G401 (cell line): ENCODE measurements at regions not wholly inside any gene's neighbourhood (a gene's known extent, or its start where the extent isn't known, plus 50 kb on each side); places are given as distances from the start of the nearest gene placed in this dataset.
"Not testable (repeated sequence)": the region's sequence is repeated elsewhere in the genome, so short reads cannot be mapped to it uniquely, and the experiment has no call there.

Experiments
- DNase-seq: peaks from one replicate; pipeline ENCODE4 v3.0.0-alpha.2; 2015; ENCODE audit warnings: low spot score
- in situ Hi-C: cut with HindIII; loops from 2 replicates; pipeline ENCODE4 v1.10.0; 2016; ENCODE audit warnings: low sequenced_read_pairs, mixed read lengths

DNA sequence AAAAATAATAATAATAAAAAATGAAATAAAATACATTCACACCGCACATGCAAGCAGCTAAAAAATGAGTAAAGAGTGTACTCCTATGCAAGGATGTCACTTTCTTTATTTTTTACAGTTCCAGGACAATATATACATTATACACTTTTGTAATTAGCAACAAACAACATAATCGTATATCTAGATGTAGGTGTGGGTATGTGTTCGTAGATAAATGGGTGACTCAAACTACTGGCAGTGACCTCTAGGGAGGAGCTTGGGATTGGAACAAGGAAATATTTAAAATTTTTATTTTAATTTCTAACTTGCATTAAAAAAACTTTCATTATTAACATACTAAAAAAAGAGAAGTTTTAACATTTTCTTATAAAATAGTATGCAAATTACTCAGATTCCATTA is 86.1 kb upstream of the MYLIP start:
- no peak for DNase-seq
- in situ Hi-C loops, result no loop called here

- in situ Hi-C loops, result no loop called here
Measured at GRCh38 chr6:16041327-16041726, 87.6 kb upstream of the MYLIP start.

DNA sequence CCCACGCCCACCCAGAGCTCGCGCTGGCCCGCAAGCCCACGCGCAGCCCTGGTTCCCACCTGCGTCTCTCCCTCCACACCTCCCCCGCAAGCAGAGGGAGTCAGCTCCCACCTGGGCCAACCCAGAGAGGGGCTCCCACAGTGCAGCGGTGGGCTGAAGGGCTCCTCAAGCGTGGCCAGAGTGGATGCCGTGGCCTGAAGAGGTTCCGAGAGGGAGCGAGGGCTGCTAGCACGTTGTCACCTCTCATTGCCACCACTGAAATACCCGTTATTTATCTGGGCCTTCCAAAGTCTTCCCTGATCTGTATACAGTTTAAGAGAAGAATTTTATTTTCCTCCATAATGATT is 88.3 kb upstream of the MYLIP start:
- no peak for DNase-seq
- in situ Hi-C loops, result no loop called here

More at GRCh38 chr6:16041327-16041726, 87.6 kb upstream of the MYLIP start:
- DNase-seq, result no peak

DNA sequence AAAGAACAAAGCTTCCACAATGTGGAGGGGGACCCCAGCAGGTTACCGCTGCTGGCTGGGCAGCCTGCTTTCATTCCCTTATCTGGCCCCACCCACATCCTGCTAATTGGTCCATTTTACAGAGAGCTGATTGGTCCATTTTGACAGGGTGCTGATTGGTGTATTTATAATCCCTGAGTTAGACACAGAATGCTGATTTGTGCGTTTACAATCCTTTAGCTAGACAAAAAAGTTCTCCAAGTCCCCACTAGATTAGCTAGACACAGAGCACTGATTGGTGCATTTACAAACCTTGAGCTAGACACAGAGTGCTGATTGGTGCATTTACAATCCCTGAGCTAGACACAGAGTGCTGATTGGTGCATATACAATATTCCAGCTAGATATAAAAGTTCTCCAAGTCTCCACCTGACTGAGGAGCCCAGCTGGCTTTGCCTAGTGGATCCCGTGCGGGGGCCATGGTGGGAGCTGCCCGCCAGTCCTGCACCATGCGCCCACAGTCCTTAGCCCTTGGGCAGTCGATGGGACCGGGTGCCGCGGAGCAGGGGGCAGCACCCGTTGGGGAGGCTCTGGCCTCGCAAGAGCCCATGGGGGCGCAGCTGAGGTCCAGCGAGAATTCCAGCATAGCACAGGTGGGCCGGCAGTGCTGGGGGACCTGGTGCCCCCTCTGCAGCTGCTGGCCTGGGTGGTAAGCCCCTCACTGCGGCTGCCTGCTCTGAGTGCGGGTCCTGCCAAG is 88.8 kb upstream of the MYLIP start:
- DNase-seq, in situ Hi-C loops: not testable (repeated sequence)

DNA sequence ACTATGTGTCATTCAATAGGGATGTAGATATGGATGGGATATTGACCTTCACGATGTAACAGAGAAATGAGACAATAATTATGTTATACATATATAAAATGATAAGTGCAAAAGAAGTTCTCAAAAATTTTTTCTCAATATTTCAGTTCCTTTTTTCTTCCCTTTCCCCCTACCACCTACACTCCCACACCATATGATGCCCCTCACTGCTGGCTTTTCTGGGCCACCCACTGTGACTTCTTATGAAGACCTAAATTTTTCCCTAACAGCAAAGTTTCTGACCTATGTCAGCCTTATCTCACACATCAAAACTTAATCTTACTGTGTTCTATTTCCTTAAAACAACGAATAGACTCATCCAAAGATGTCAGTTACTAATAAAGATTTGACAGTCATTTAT is 89.9 kb upstream of the MYLIP start:
- DNase-seq, result no peak
- in situ Hi-C loops, result no loop called here

GRCh38 chr6:16035488-16036080 is 93.3 kb upstream of the MYLIP start:
- in situ Hi-C loops, result no loop called here

GRCh38 chr6:16033214-16033613 is 95.7 kb upstream of the MYLIP start:
- in situ Hi-C loops, result no loop called here
- DNase-seq, result no peak

More at GRCh38 chr6:16035488-16036080, 93.3 kb upstream of the MYLIP start:
- no peak for DNase-seq

DNA sequence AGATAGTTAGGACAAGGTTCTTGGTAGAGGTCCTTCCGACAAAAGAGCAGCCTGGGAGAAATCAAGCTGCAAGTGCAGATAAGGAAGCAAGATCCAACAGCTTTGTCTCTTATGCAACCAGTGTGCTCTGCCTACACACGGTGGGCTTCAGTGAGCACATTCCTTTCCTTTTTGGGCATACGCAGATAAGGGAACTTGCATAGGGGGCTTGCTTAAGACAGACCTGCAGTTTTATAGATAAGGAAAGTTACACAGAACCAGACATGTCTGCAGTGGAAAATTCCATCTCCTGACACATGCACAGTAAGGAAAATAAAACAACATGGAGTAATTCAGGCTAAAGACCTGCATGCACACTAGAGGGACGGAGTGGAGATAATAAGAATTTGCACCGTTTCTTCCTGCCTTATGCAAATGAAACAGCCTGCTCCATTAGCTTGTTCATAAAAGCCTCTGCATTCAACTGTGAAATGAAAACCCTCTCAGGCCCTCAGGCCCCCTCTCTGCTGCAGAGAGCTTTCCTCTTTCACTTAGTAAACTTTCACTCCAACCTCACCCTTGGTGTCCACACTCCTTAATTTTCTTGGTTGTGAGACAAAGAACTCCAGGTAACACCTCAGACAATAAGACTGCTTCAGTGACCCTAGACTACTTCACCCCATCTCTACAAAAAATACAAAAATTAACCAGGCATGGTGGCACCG is 97.5 kb upstream of the MYLIP start:
- no peak for DNase-seq
- in situ Hi-C loops, result no loop called here

GRCh38 chr6:16028966-16029365 is 99.9 kb upstream of the MYLIP start:
- no peak for DNase-seq
- in situ Hi-C loops, result no loop called here

- in situ Hi-C loops, result no loop called here
- DNase-seq, result no peak
Measured at GRCh38 chr6:16020259-16020658, 108.6 kb upstream of the MYLIP start.

GRCh38 chr6:16019462-16019861 is 109.4 kb upstream of the MYLIP start:
- in situ Hi-C loops, result no loop called here

GRCh38 chr6:16018626-16019025 is 110.3 kb upstream of the MYLIP start:
- no peak for DNase-seq
- in situ Hi-C loops, result no loop called here

More at GRCh38 chr6:16019462-16019861, 109.4 kb upstream of the MYLIP start:
- DNase-seq, result no peak

DNA sequence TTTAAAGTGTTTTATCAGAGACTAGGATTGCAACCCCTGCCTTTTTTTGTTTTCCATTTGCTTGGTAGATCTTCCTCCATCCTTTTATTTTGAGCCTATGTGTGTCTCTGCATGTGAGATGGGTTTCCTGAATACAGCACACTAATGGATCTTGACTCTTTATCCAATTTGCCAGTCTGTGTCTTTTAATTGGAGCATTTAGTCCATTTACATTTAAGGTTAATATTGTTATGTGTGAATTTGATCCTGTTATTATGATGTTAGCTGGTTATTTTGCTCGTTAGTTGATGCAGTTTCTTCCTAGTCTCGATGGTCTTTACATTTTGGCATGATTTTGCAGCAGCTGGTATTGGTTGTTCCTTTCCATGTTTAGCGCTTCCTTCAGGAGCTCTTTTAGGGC is 114.6 kb upstream of the MYLIP start:
- DNase-seq, in situ Hi-C loops: not testable (repeated sequence)

DNA sequence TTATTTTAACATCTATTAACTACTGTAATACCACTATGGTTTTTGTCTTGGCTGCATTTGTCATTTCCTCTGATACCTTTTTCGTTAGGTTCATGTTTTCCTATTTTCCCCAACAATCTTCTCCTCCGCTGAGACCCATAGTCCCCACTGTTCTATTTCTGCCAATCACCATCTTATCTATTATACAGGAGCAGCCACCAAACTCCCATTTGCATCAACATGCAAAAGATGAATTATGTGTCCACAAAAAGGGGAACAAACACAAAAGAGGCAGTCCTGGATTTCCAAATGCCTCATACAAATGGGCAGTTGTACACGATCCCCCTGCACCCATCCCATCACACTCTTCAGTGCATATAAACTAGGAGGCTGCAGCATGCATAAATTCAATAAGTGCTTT is 121.7 kb upstream of the MYLIP start:
- no peak for DNase-seq
- in situ Hi-C loops, result no loop called here

GRCh38 chr6:16006681-16007080 is 122.2 kb upstream of the MYLIP start:
- DNase-seq, result no peak
- in situ Hi-C loops, result no loop called here

GRCh38 chr6:16004934-16005679 is 123.8 kb upstream of the MYLIP start:
- in situ Hi-C loops, result no loop called here
- DNase-seq, result no peak

DNA sequence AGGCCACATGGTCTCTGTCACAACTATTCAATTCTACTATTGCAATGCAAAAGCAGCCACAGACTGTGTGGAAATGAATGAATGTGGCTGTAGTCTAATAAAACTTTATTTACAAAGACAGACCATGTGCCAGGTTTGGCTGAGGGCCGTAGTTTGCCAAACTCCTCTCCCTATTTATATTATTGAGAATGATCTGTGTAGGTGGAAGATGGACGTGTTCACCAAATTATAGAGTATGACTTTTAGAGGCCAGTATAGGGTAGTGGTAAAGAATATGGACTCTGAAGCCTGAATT is 125.7 kb upstream of the MYLIP start:
- in situ Hi-C loops, result no loop called here
- no peak for DNase-seq

GRCh38 chr6:16002332-16003196 is 126.3 kb upstream of the MYLIP start:
- in situ Hi-C loops, result no loop called here
- no peak for DNase-seq

- in situ Hi-C loops, result no loop called here
- DNase-seq, result no peak
Measured at GRCh38 chr6:16001158-16001557, 127.7 kb upstream of the MYLIP start.
